Gastrocnemius medialis (tissue), 4 donors: ENCODE measurements at regions not wholly inside any gene's neighbourhood (a gene's known extent, or its start where the extent isn't known, plus 50 kb on each side); places are given as distances from the start of the nearest gene placed in this dataset.

Source experiments
- POLR2A ChIP-seq, 2 donors: fragments of 450-650 bp; IDR thresholded peaks; one replicate each; pipeline ENCODE4 v1.6.1; 2017; ENCODE audit warnings: antibody characterized with exemption in 2 of 2, mild to moderate bottlenecking in 2 of 2, moderate library complexity in 2 of 2
- TF ChIP-seq, protein P1 (sequence below), 5 experiments: fragments of 450-650 bp in 3 of 5; fragments of 200-600 bp in 2 of 5; sonication (generic) in 2 of 5; IDR thresholded peaks in 4 of 5; conservative IDR thresholded peaks in 1 of 5; 1 replicate in 4 of 5; 2 replicates in 1 of 5; pipeline ENCODE4 v1.5.1; 2016 to 2019; ENCODE audit warnings: antibody characterized with exemption in 5 of 5, mild to moderate bottlenecking in 3 of 5, moderate library complexity in 3 of 5

DNA sequence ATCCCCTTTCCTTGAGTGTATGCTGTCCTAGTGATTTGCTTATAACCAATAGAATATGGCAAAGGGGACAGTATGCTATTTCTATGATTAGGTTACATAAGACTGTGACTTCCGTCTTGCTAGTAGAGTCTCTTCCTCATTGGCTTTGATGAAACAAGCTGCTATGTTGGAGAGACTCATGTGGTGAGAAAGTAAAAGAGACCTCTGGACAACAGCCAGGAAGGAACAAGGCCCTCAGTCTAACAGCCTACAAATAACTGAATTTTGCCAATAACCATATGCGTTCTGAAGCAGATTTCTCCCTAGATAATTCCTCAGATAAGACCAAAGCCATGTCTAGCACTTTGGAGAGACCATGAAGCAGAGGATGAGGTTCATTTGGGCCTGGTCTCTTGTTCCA, 134.5 kb upstream of the NAV3 start:
- TF ChIP-seq, protein P1, sequence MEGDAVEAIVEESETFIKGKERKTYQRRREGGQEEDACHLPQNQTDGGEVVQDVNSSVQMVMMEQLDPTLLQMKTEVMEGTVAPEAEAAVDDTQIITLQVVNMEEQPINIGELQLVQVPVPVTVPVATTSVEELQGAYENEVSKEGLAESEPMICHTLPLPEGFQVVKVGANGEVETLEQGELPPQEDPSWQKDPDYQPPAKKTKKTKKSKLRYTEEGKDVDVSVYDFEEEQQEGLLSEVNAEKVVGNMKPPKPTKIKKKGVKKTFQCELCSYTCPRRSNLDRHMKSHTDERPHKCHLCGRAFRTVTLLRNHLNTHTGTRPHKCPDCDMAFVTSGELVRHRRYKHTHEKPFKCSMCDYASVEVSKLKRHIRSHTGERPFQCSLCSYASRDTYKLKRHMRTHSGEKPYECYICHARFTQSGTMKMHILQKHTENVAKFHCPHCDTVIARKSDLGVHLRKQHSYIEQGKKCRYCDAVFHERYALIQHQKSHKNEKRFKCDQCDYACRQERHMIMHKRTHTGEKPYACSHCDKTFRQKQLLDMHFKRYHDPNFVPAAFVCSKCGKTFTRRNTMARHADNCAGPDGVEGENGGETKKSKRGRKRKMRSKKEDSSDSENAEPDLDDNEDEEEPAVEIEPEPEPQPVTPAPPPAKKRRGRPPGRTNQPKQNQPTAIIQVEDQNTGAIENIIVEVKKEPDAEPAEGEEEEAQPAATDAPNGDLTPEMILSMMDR (IDR thresholded peaks at IDR 0.05 in 4 of 5, conservative IDR thresholded peaks at IDR 0.05 in 1 of 5): no peak
- no peak for TF ChIP-seq POLR2A (IDR thresholded peaks at IDR 0.05)
